Suppressor macrophage treated with lipopolysaccharide for 4 hours (primary cell): ENCODE measurements at regions not wholly inside any gene's neighbourhood (a gene's known extent, or its start where the extent isn't known, plus 50 kb on each side); places are given as distances from the start of the nearest gene placed in this dataset.
A peak's percentile ranks its signal among the peaks of the same experiment; 100 is the strongest.
"Not testable (repeated sequence)": the region's sequence is repeated elsewhere in the genome, so short reads cannot be mapped to it uniquely, and the experiment has no call there.

Experiments
- DNase-seq: peaks from one replicate; pipeline ENCODE4 v3.0.0-alpha.2; 2020

GRCh38 chrX:42290608-42291007 is 367.3 kb upstream of the CASK start:
- DNase-seq, result no peak

- no peak for DNase-seq
These were observed 366.4 kb upstream of the CASK start for GRCh38 chrX:42289492-42290385.

- not testable (repeated sequence) for DNase-seq
These were observed 362.3 kb upstream of the CASK start for GRCh38 chrX:42285681-42286080.

GRCh38 chrX:42276982-42277690 is 353.8 kb upstream of the CASK start:
- DNase-seq, result no peak

- DNase-seq, result no peak
These were observed 350.8 kb upstream of the CASK start for GRCh38 chrX:42274151-42274550.

GRCh38 chrX:42273387-42273786 is 350.0 kb upstream of the CASK start:
- no peak for DNase-seq

GRCh38 chrX:42269186-42269585 is 345.8 kb upstream of the CASK start:
- DNase-seq, result peak; percentile 6

- no peak for DNase-seq
These were observed 337.5 kb upstream of the CASK start for GRCh38 chrX:42260854-42261253.

- DNase-seq, result no peak
These were observed 324.9 kb upstream of the CASK start for GRCh38 chrX:42248226-42248625.

- no peak for DNase-seq
These were observed 323.9 kb upstream of the CASK start for GRCh38 chrX:42247241-42247640.

- DNase-seq, result no peak
These were observed 323.5 kb upstream of the CASK start for GRCh38 chrX:42246814-42247213.

- no peak for DNase-seq
These were observed 318.6 kb upstream of the CASK start for GRCh38 chrX:42242004-42242403.

GRCh38 chrX:42241421-42241820 is 318.1 kb upstream of the CASK start:
- DNase-seq, result no peak

GRCh38 chrX:42237956-42238355 is 314.6 kb upstream of the CASK start:
- no peak for DNase-seq

- DNase-seq, result no peak
These were observed 306.2 kb upstream of the CASK start for GRCh38 chrX:42229533-42229932.

GRCh38 chrX:42220666-42221065 is 297.3 kb upstream of the CASK start:
- no peak for DNase-seq

GRCh38 chrX:42220083-42220482 is 296.7 kb upstream of the CASK start:
- DNase-seq, result no peak

- no peak for DNase-seq
These were observed 295.9 kb upstream of the CASK start for GRCh38 chrX:42219231-42219630.

GRCh38 chrX:42195506-42195905 is 272.2 kb upstream of the CASK start:
- DNase-seq, result no peak

- DNase-seq, result no peak
These were observed 266.2 kb upstream of the CASK start for GRCh38 chrX:42189576-42189975.

GRCh38 chrX:42188730-42189129 is 265.4 kb upstream of the CASK start:
- DNase-seq, result no peak

- DNase-seq, result no peak
These were observed 253.4 kb upstream of the CASK start for GRCh38 chrX:42176789-42177188.

GRCh38 chrX:42175843-42176242 is 252.5 kb upstream of the CASK start:
- DNase-seq, result no peak

GRCh38 chrX:42157923-42158322 is 234.6 kb upstream of the CASK start:
- not testable (repeated sequence) for DNase-seq
